ENCODE measurements at regions not wholly inside any gene's neighbourhood (a gene's known extent, or its start where the extent isn't known, plus 50 kb on each side); places are given as distances from the start of the nearest gene placed in this dataset.
"Not testable (repeated sequence)": the region's sequence is repeated elsewhere in the genome, so short reads cannot be mapped to it uniquely, and the experiment has no call there.

GRCh38 chr5:98190344-98190743 is 583.1 kb upstream of the RGMB start:
- TF ChIP-seq, protein P1, sequence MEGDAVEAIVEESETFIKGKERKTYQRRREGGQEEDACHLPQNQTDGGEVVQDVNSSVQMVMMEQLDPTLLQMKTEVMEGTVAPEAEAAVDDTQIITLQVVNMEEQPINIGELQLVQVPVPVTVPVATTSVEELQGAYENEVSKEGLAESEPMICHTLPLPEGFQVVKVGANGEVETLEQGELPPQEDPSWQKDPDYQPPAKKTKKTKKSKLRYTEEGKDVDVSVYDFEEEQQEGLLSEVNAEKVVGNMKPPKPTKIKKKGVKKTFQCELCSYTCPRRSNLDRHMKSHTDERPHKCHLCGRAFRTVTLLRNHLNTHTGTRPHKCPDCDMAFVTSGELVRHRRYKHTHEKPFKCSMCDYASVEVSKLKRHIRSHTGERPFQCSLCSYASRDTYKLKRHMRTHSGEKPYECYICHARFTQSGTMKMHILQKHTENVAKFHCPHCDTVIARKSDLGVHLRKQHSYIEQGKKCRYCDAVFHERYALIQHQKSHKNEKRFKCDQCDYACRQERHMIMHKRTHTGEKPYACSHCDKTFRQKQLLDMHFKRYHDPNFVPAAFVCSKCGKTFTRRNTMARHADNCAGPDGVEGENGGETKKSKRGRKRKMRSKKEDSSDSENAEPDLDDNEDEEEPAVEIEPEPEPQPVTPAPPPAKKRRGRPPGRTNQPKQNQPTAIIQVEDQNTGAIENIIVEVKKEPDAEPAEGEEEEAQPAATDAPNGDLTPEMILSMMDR (conservative IDR thresholded peaks at IDR 0.05; ENCODE audit: low read depth, low read length) = not testable (repeated sequence)
- not testable (repeated sequence) for TF ChIP-seq MXI1 (IDR thresholded peaks at IDR 0.05; ENCODE audit: borderline replicate concordance, low read depth, low read length); MAFK (IDR thresholded peaks at IDR 0.05; ENCODE audit: low read depth, low read length); POLR2A (IDR thresholded peaks at IDR 0.05; ENCODE audit: low read depth, low read length); NFE2L2 (IDR thresholded peaks at IDR 0.05; ENCODE audit: low read depth, low read length); USF2 (IDR thresholded peaks at IDR 0.05; ENCODE audit: low read depth, low read length); RAD21 (IDR thresholded peaks at IDR 0.05; ENCODE audit: low read length)
